Bone marrow (tissue), 2 donors: ENCODE measurements at regions not wholly inside any gene's neighbourhood (a gene's known extent, or its start where the extent isn't known, plus 50 kb on each side); places are given as distances from the start of the nearest gene placed in this dataset.

Experiments used
- DNase-seq, 2 donors: peaks; one replicate each; lab custom pipeline; 2025; lab: John Stamatoyannopoulos, UW

- DNase-seq = no peak
Observed at GRCh38 chr2:6355886-6356761, 509.6 kb downstream of the CMPK2 start.

- DNase-seq = no peak
Observed at GRCh38 chr2:6358546-6358945, 507.2 kb downstream of the CMPK2 start.

- no peak for DNase-seq
Observed at GRCh38 chr2:6358985-6359384, 506.7 kb downstream of the CMPK2 start.

- no peak for DNase-seq
Observed at GRCh38 chr2:6359964-6360363, 505.7 kb downstream of the CMPK2 start.

- DNase-seq = no peak
Observed at GRCh38 chr2:6362671-6363450, 502.8 kb downstream of the CMPK2 start.

GRCh38 chr2:6368281-6368680 is 497.4 kb downstream of the CMPK2 start:
- DNase-seq = no peak

- no peak for DNase-seq
Observed at GRCh38 chr2:6369266-6369665, 496.4 kb downstream of the CMPK2 start.

- DNase-seq = no peak
Observed at GRCh38 chr2:6370753-6371551, 494.8 kb downstream of the CMPK2 start.

GRCh38 chr2:6372317-6372901 is 493.3 kb downstream of the CMPK2 start:
- DNase-seq = no peak

GRCh38 chr2:6381326-6381725 is 484.4 kb downstream of the CMPK2 start:
- no peak for DNase-seq

GRCh38 chr2:6384341-6384740 is 481.4 kb downstream of the CMPK2 start:
- no peak for DNase-seq

- DNase-seq = no peak
Observed at GRCh38 chr2:6392354-6392753, 473.4 kb downstream of the CMPK2 start.

- DNase-seq = no peak
Observed at GRCh38 chr2:6392966-6393365, 472.7 kb downstream of the CMPK2 start.

GRCh38 chr2:6393819-6394218 is 471.9 kb downstream of the CMPK2 start:
- DNase-seq = no peak

- no peak for DNase-seq
Observed at GRCh38 chr2:6394276-6394675, 471.4 kb downstream of the CMPK2 start.

- DNase-seq = no peak
Observed at GRCh38 chr2:6398421-6398820, 467.3 kb downstream of the CMPK2 start.

- no peak for DNase-seq
Observed at GRCh38 chr2:6401301-6401700, 464.4 kb downstream of the CMPK2 start.

- DNase-seq = no peak
Observed at GRCh38 chr2:6408057-6408456, 457.6 kb downstream of the CMPK2 start.

- no peak for DNase-seq
Observed at GRCh38 chr2:6410313-6410712, 455.4 kb downstream of the CMPK2 start.

GRCh38 chr2:6412533-6413091 is 453.1 kb downstream of the CMPK2 start:
- no peak for DNase-seq

GRCh38 chr2:6417050-6417449 is 448.7 kb downstream of the CMPK2 start:
- no peak for DNase-seq

GRCh38 chr2:6418291-6418690 is 447.4 kb downstream of the CMPK2 start:
- no peak for DNase-seq
